ENCODE measurements at regions not wholly inside any gene's neighbourhood (a gene's known extent, or its start where the extent isn't known, plus 50 kb on each side); places are given as distances from the start of the nearest gene placed in this dataset.

GRCh38 chr9:19840953-19841352 is 52.1 kb upstream of the SLC24A2 start:
- no peak for DNase-seq

All from inflammatory macrophage treated with lipopolysaccharide for 1 hour (primary cell).